ENCODE measurements at regions not wholly inside any gene's neighbourhood (a gene's known extent, or its start where the extent isn't known, plus 50 kb on each side); places are given as distances from the start of the nearest gene placed in this dataset.

DNA sequence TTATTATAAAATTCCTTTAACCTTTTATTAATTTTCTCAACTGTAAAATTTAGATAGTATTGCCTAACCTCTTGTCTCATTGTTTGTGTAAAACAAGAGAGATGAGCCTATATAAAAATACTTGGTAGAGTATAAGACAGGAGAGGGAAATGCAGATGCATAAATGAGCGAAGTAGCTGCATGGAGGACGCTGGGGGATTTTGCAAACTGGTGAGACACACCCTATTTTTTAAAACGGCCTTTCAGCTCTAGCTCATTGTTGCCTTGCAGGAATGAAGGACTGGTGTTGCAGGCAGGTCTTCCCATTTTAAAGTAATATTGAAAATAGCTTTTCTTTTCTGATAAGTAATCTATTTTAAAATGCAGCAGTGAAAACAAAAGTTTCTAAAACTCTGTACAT lies 435.3 kb upstream of the HNRNPA3 start:
- Mint-ChIP-seq H3K9me3 (peaks cover 17% of the 10 kb centered on the region), H3K4me1 (peaks cover 17% of the 10 kb centered on the region), H3K27me3 (ENCODE audit: low read depth) (no peaks in the 10 kb centered on the region), H3K4me3 (no peak overlapping the region), H3K27ac (no peak overlapping the region), H3K36me3 (peaks cover 13% of the 10 kb centered on the region)
- TF ChIP-seq, protein P1, sequence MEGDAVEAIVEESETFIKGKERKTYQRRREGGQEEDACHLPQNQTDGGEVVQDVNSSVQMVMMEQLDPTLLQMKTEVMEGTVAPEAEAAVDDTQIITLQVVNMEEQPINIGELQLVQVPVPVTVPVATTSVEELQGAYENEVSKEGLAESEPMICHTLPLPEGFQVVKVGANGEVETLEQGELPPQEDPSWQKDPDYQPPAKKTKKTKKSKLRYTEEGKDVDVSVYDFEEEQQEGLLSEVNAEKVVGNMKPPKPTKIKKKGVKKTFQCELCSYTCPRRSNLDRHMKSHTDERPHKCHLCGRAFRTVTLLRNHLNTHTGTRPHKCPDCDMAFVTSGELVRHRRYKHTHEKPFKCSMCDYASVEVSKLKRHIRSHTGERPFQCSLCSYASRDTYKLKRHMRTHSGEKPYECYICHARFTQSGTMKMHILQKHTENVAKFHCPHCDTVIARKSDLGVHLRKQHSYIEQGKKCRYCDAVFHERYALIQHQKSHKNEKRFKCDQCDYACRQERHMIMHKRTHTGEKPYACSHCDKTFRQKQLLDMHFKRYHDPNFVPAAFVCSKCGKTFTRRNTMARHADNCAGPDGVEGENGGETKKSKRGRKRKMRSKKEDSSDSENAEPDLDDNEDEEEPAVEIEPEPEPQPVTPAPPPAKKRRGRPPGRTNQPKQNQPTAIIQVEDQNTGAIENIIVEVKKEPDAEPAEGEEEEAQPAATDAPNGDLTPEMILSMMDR (IDR thresholded peaks at IDR 0.05; ENCODE audit: unreplicated experiment) = no peak
- no peak for DNase-seq (ENCODE audit: low spot score in 2 of 2, unreplicated experiment in 2 of 2)

- Mint-ChIP-seq H3K27me3 (ENCODE audit: low read depth) (peaks cover 2% of the 10 kb centered on the region), H3K27ac (no peak overlapping the region), H3K4me1 (peaks cover 13% of the 10 kb centered on the region), H3K4me3 (no peak overlapping the region), H3K9me3 (peaks cover 4% of the 10 kb centered on the region), H3K36me3 (no peaks in the 10 kb centered on the region)
- DNase-seq (ENCODE audit: low spot score in 2 of 2, unreplicated experiment in 2 of 2) = no peak
- TF ChIP-seq, protein P1 (IDR thresholded peaks at IDR 0.05; ENCODE audit: unreplicated experiment) = no peak
Observed at GRCh38 chr2:176779917-176780316, 432.7 kb upstream of the HNRNPA3 start.

DNA sequence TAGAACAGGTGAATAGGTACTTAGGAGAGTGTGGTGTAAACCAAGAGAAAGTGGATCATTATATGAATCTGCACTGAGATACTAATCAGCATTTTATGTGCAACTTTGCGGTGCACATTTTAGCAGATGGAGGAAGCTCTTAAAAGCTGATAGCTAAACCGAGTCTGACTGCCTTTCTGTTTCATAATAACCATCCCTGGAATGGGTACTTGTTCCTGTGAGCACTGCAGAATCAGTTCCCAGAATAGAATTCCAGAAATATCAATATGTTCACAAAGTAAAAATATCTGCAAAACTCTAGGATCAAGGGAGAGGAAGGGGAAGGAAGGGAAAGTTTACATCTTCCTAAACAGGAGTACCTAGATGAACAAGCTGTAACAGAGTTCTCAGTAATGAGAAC lies 432.2 kb upstream of the HNRNPA3 start:
- DNase-seq (ENCODE audit: low spot score in 2 of 2, unreplicated experiment in 2 of 2) = no peak
- Mint-ChIP-seq H3K4me1 (peaks cover 9% of the 10 kb centered on the region), H3K9me3 (peaks cover 4% of the 10 kb centered on the region), H3K27ac (no peak overlapping the region), H3K36me3 (no peaks in the 10 kb centered on the region), H3K4me3 (no peak overlapping the region), H3K27me3 (ENCODE audit: low read depth) (peaks cover 2% of the 10 kb centered on the region)
- TF ChIP-seq, protein P1 (IDR thresholded peaks at IDR 0.05; ENCODE audit: unreplicated experiment) = no peak

DNA sequence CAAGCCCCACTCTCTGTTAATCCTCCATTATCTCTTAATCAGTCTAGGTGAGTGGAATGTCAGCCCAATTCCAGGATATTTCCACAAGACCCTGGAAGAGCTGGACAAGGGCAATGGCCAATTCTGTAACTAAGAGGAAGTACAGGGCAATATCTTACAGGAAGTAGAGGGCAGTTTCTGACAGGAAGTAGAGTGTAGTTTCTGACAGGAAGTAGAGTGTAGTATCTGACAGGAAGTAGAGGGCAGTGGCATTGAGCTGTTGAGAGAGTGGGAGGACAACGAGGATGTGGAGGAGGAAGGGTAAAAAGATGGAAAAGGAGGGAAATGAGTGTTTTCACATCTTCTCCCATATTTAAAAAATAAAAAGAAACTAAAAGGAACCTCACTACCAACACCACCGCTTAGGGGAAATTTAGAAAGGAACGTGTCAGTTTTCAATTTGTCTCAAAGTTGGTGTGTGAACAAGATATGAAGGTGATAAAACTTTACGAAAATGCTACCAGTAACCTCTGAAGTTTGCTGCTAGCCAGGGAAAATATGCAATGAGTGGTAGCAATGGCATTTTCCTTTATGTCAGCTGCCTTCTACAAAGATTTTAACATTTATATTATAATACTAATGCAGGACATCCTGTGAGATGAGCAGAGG lies 430.9 kb upstream of the HNRNPA3 start:
- Mint-ChIP-seq H3K4me3 (no peak overlapping the region), H3K27ac (no peak overlapping the region), H3K4me1 (no peaks in the 10 kb centered on the region), H3K9me3 (peaks cover 4% of the 10 kb centered on the region), H3K27me3 (ENCODE audit: low read depth) (peaks cover 2% of the 10 kb centered on the region), H3K36me3 (no peaks in the 10 kb centered on the region)
- TF ChIP-seq, protein P1 (IDR thresholded peaks at IDR 0.05; ENCODE audit: unreplicated experiment) = no peak
- DNase-seq (ENCODE audit: low spot score in 2 of 2, unreplicated experiment in 2 of 2) = no peak

- no peak overlapping the region for H3K27ac Mint-ChIP-seq
- peaks cover 2% of the 10 kb centered on the region for H3K27me3 Mint-ChIP-seq (ENCODE audit: low read depth)
- H3K4me1 Mint-ChIP-seq = no peaks in the 10 kb centered on the region
- no peaks in the 10 kb centered on the region for H3K36me3 Mint-ChIP-seq
- H3K4me3 Mint-ChIP-seq = no peak overlapping the region
- TF ChIP-seq, protein P1 (IDR thresholded peaks at IDR 0.05; ENCODE audit: unreplicated experiment) = no peak
- no peak for DNase-seq (ENCODE audit: low spot score in 2 of 2, unreplicated experiment in 2 of 2)
- H3K9me3 Mint-ChIP-seq = peaks cover 4% of the 10 kb centered on the region
Observed at GRCh38 chr2:176784633-176785200, 427.9 kb upstream of the HNRNPA3 start.
